Ishikawa (cell line): ENCODE measurements at regions not wholly inside any gene's neighbourhood (a gene's known extent, or its start where the extent isn't known, plus 50 kb on each side); places are given as distances from the start of the nearest gene placed in this dataset.

Source experiments
- CEBPB ChIP-seq: IDR thresholded peaks from 2 replicates; pipeline ENCODE4 v1.6.1; 2012
- CREB1 ChIP-seq: IDR thresholded peaks from 2 replicates; pipeline ENCODE4 v1.6.1; 2012; ENCODE audit warnings: low read depth
- EGR1 ChIP-seq: IDR thresholded peaks from 2 replicates; pipeline ENCODE4 v1.6.1; 2012
- EP300 ChIP-seq: IDR thresholded peaks from 2 replicates; pipeline ENCODE4 v1.6.1; 2012; ENCODE audit warnings: borderline replicate concordance
- FOXM1 ChIP-seq: IDR thresholded peaks from 2 replicates; pipeline ENCODE4 v1.6.1; 2012; ENCODE audit warnings: low read depth, borderline replicate concordance
- MAX ChIP-seq: IDR thresholded peaks from 2 replicates; pipeline ENCODE4 v1.6.1; 2012
- NFIC ChIP-seq: IDR thresholded peaks from 2 replicates; pipeline ENCODE4 v1.6.1; 2012
- RAD21 ChIP-seq: IDR thresholded peaks from 2 replicates; pipeline ENCODE4 v1.6.1; 2012; ENCODE audit warnings: low read depth
- TAF1 ChIP-seq: IDR thresholded peaks from 2 replicates; pipeline ENCODE4 v1.6.1; 2012; ENCODE audit warnings: low read depth, mild to moderate bottlenecking
- TCF12 ChIP-seq: IDR thresholded peaks from 2 replicates; pipeline ENCODE4 v1.6.1; 2012; ENCODE audit warnings: low read depth
- TEAD4 ChIP-seq: IDR thresholded peaks from 2 replicates; pipeline ENCODE4 v1.6.1; 2012
- USF1 ChIP-seq: IDR thresholded peaks from 2 replicates; pipeline ENCODE4 v1.6.1; 2012
- YY1 ChIP-seq: IDR thresholded peaks from 2 replicates; pipeline ENCODE4 v1.6.1; 2012; ENCODE audit warnings: low read depth
- ZBTB7A ChIP-seq: IDR thresholded peaks from 2 replicates; pipeline ENCODE4 v1.6.1; 2012; ENCODE audit warnings: low read depth
- TF ChIP-seq, protein P1 (sequence below): IDR thresholded peaks from 2 replicates; pipeline ENCODE4 v1.6.1; 2012; ENCODE audit warnings: low read depth, mild to moderate bottlenecking

- TF ChIP-seq FOXM1 = no peak
- TF ChIP-seq ZBTB7A = no peak
- TF ChIP-seq TCF12 = no peak
- TF ChIP-seq EP300 = no peak
- no peak for TF ChIP-seq CEBPB
- no peak for TF ChIP-seq CREB1
- TF ChIP-seq EGR1 = no peak
- TF ChIP-seq, protein P1, sequence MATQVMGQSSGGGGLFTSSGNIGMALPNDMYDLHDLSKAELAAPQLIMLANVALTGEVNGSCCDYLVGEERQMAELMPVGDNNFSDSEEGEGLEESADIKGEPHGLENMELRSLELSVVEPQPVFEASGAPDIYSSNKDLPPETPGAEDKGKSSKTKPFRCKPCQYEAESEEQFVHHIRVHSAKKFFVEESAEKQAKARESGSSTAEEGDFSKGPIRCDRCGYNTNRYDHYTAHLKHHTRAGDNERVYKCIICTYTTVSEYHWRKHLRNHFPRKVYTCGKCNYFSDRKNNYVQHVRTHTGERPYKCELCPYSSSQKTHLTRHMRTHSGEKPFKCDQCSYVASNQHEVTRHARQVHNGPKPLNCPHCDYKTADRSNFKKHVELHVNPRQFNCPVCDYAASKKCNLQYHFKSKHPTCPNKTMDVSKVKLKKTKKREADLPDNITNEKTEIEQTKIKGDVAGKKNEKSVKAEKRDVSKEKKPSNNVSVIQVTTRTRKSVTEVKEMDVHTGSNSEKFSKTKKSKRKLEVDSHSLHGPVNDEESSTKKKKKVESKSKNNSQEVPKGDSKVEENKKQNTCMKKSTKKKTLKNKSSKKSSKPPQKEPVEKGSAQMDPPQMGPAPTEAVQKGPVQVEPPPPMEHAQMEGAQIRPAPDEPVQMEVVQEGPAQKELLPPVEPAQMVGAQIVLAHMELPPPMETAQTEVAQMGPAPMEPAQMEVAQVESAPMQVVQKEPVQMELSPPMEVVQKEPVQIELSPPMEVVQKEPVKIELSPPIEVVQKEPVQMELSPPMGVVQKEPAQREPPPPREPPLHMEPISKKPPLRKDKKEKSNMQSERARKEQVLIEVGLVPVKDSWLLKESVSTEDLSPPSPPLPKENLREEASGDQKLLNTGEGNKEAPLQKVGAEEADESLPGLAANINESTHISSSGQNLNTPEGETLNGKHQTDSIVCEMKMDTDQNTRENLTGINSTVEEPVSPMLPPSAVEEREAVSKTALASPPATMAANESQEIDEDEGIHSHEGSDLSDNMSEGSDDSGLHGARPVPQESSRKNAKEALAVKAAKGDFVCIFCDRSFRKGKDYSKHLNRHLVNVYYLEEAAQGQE = no peak
- TF ChIP-seq TAF1 = no peak
- TF ChIP-seq TEAD4 = no peak
- no peak for TF ChIP-seq YY1
- TF ChIP-seq RAD21 = no peak
- no peak for TF ChIP-seq USF1
- TF ChIP-seq NFIC = no peak
- TF ChIP-seq MAX = no peak
Measured at GRCh38 chr6:170229396-170229795, 61.5 kb downstream of the DLL1 start.

GRCh38 chr6:170228946-170229310, 62.0 kb downstream of the DLL1 start:
- TF ChIP-seq TEAD4 (no peak), EGR1 (no peak), YY1 (no peak), EP300 (no peak), FOXM1 (no peak), RAD21 (no peak), USF1 (no peak), CREB1 (no peak), CEBPB (no peak), MAX (no peak), TCF12 (no peak), TAF1 (no peak), NFIC (no peak), ZBTB7A (no peak)
- TF ChIP-seq, protein P1 = no peak

GRCh38 chr6:170227996-170228945, 62.6 kb downstream of the DLL1 start:
- TF ChIP-seq CREB1 = no peak
- no peak for TF ChIP-seq RAD21
- no peak for TF ChIP-seq FOXM1
- TF ChIP-seq TCF12 = no peak
- no peak for TF ChIP-seq NFIC
- TF ChIP-seq, protein P1 = no peak
- TF ChIP-seq EP300 = no peak
- TF ChIP-seq EGR1 = no peak
- no peak for TF ChIP-seq YY1
- TF ChIP-seq TEAD4 = no peak
- no peak for TF ChIP-seq ZBTB7A
- no peak for TF ChIP-seq MAX
- TF ChIP-seq CEBPB = no peak
- TF ChIP-seq TAF1 = no peak

DNA sequence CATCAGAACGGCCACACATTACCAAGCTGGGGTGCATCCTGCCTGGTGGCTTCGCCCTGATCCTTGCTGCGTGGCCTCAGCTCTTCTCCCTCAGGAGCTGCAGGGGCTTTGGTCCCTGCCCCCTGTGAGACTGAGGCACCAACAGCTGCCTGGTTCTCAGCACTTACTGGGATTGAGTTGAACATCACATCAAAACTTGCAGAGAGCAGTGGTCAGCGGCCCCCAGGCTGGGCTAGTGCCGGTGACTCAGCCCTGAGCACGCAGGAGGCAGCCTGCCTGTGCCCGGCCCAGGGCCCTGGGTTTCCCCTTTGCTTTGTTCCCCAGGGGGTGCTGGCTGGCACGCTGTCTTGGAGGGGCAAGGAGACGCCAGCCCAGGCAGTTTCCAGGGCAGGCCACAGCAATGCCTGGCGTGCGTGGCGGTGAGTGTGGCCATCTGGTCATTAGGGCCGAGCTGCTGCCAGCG, 63.3 kb downstream of the DLL1 start:
- TF ChIP-seq CREB1 (no peak), YY1 (no peak), ZBTB7A (no peak), EP300 (no peak), NFIC (no peak), TAF1 (no peak), CEBPB (no peak), MAX (no peak), USF1 (no peak), EGR1 (no peak), TEAD4 (no peak), RAD21 (no peak), TCF12 (no peak), FOXM1 (no peak)
- TF ChIP-seq, protein P1 = no peak
